HCT116 (cell line): ENCODE measurements at regions not wholly inside any gene's neighbourhood (a gene's known extent, or its start where the extent isn't known, plus 50 kb on each side); places are given as distances from the start of the nearest gene placed in this dataset.

Experiments
- ATAC-seq: fragments of 200-7000 bp; cut with Tn5 transposase; 2 replicates; pipeline ENCODE4 v1.9.1; 2020; ENCODE audit warnings: mild to moderate bottlenecking, moderate library complexity
- BruUV-seq: library from RNA; stranded (reverse); fragments of 400-500 nt; replicated peaks from 2 replicates; lab custom pipeline; 2021; lab: Mats Ljungman, UMichigan
- CTCF ChIA-PET: fragments of 300-600 bp; sonication (Branson Sonifier 250); formaldehyde crosslinking; loops from one replicate; lab custom pipeline; 2021; ENCODE audit warnings: antibody characterized with exemption; lab: Charles Lee
- POLR2A ChIA-PET: fragments of 300-600, 350-600 bp; sonication (Branson Sonifier 250); formaldehyde crosslinking; loops from one replicate; lab custom pipeline; 2021; ENCODE audit warnings: antibody characterized with exemption; lab: Charles Lee
- RAD21 ChIA-PET, 2 experiments: fragments of 300-600 bp; sonication (Branson Sonifier 250); formaldehyde crosslinking; loops; one replicate each; lab custom pipeline; 2023; ENCODE audit warnings: low total read pairs in 2 of 2; ENCODE audit not compliant: uncharacterized antibody in 2 of 2, unreplicated experiment in 2 of 2, low non-redundant PET in 1 of 2; lab: Charles Lee
- DNase-seq: peaks from one replicate; pipeline ENCODE4 v3.0.0-alpha.2; 2010; ENCODE audit warnings: low read depth, low spot score
- H2AFZ ChIP-seq: fragments of 200-600 bp; shearing (Covaris generic), sonication (generic); 2 replicates; pipeline ENCODE4 v1.6.1; 2017; ENCODE audit warnings: low read depth, mixed run types, mixed read lengths, antibody characterized with exemption, low read length; ENCODE audit not compliant: poor library complexity, severe bottlenecking
- H3K27ac ChIP-seq: 2 replicates; pipeline ENCODE4 v1.5.1; 2012; ENCODE audit warnings: low read depth, low read length
- H3K27me3 ChIP-seq: fragments of 200-600 bp; sonication (generic); 2 replicates; pipeline ENCODE4 v1.6.1; 2016; ENCODE audit warnings: mixed run types, low read length, mixed read lengths; ENCODE audit not compliant: insufficient read depth
- H3K36me3 ChIP-seq, 2 experiments: fragments of 200-500 bp in 1 of 2; fragments of 200-600 bp in 1 of 2; sonication (Bioruptor generic) in 1 of 2; sonication (generic) in 1 of 2; 2 replicates each; pipeline versions ENCODE4 v1.5.1 to v1.6.1; 2014 to 2016; ENCODE audit warnings: low read length in 2 of 2, inconsistent platforms in 1 of 2, mixed read lengths in 1 of 2, mixed run types in 1 of 2; ENCODE audit not compliant: insufficient read depth in 2 of 2, control insufficient read depth in 1 of 2
- H3K4me1 ChIP-seq, 2 experiments: fragments of 200-600 bp in 1 of 2; sonication (generic) in 1 of 2; 2 replicates each; pipeline versions ENCODE4 v1.5.1 to v1.6.1; 2012 to 2017; ENCODE audit warnings: low read length in 2 of 2, inconsistent platforms in 1 of 2, mild to moderate bottlenecking in 1 of 2, mixed read lengths in 1 of 2, mixed run types in 1 of 2, moderate library complexity in 1 of 2; ENCODE audit not compliant: insufficient read depth in 2 of 2, control insufficient read depth in 1 of 2
- H3K4me2 ChIP-seq: fragments of 200-600 bp; sonication (generic); 2 replicates; pipeline ENCODE4 v1.6.1; 2017; ENCODE audit warnings: mixed run types, low read length, mixed read lengths
- H3K4me3 ChIP-seq, 2 experiments: fragments of 200-600 bp in 1 of 2; sonication (generic) in 1 of 2; replicated peaks in 1 of 2; 2 replicates each; pipeline ENCODE4 v1.5.1; 2011 to 2016; ENCODE audit warnings: low read length in 2 of 2, control low read depth in 1 of 2, low read depth in 1 of 2, mild to moderate bottlenecking in 1 of 2, mixed read lengths in 1 of 2, mixed run types in 1 of 2
- H3K79me2 ChIP-seq: fragments of 200-600 bp; sonication (generic); 2 replicates; pipeline ENCODE4 v1.6.1; 2017; ENCODE audit warnings: mild to moderate bottlenecking, mixed run types, low read length, moderate library complexity, mixed read lengths; ENCODE audit not compliant: insufficient read depth
- H3K9ac ChIP-seq: fragments of 200-600 bp; sonication (generic); 2 replicates; pipeline ENCODE4 v1.6.1; 2016; ENCODE audit warnings: low read length, mixed read lengths
- H3K9me2 ChIP-seq: fragments of 200-600 bp; sonication (generic), shearing (Covaris generic); 2 replicates; pipeline ENCODE4 v1.6.1; 2017; ENCODE audit warnings: mixed run types, mild to moderate bottlenecking, moderate library complexity; ENCODE audit not compliant: insufficient read depth
- H3K9me3 ChIP-seq, 2 experiments: fragments of 200-500 bp in 1 of 2; fragments of 200-600 bp in 1 of 2; sonication (Bioruptor generic) in 1 of 2; sonication (generic) in 1 of 2; 2 replicates each; pipeline ENCODE4 v1.6.1; 2014 to 2017; ENCODE audit warnings: low read length in 2 of 2, mixed read lengths in 2 of 2, inconsistent platforms in 1 of 2, low read depth in 1 of 2, mild to moderate bottlenecking in 1 of 2, mixed run types in 1 of 2, moderate library complexity in 1 of 2; ENCODE audit not compliant: control insufficient read depth in 1 of 2, insufficient read depth in 1 of 2
- H4K20me1 ChIP-seq: fragments of 200-600 bp; sonication (generic), shearing (Covaris generic); 2 replicates; pipeline ENCODE4 v1.6.1; 2017; ENCODE audit warnings: mixed run types, mild to moderate bottlenecking, moderate library complexity; ENCODE audit not compliant: insufficient read depth
- CBX3 ChIP-seq: IDR thresholded peaks from 2 replicates; pipeline ENCODE4 v1.6.1; 2012; ENCODE audit warnings: low read depth
- EZH2 ChIP-seq: fragments of 200-600 bp; sonication (generic); IDR thresholded peaks from 2 replicates; pipeline ENCODE4 v1.6.1; 2017; ENCODE audit warnings: antibody characterized with exemption, mixed run types
- EZH2phosphoT487 ChIP-seq: fragments of 200-600 bp; IDR thresholded peaks from 2 replicates; pipeline ENCODE4 v1.6.1; 2018; ENCODE audit warnings: antibody characterized with exemption, borderline replicate concordance
- JUND ChIP-seq: IDR thresholded peaks from 2 replicates; pipeline ENCODE4 v1.6.1; 2012
- intact Hi-C: fragments of 100-400 bp; cut with micrococcal nuclease; formaldehyde crosslinking; loops from 2 replicates; pipeline ENCODE4 v1.10.0; 2022
- TF ChIP-seq, protein P1 (sequence below): IDR thresholded peaks from 2 replicates; pipeline ENCODE4 v1.6.1; 2011; ENCODE audit warnings: mild to moderate bottlenecking, low read length, moderate library complexity; ENCODE audit not compliant: insufficient replicate concordance; ENCODE audit errors: extremely low read depth
- TF ChIP-seq, protein P2 (sequence below), 3 experiments: fragments of 200-600 bp in 1 of 3; sonication (generic) in 1 of 3; IDR thresholded peaks in 2 of 3; conservative IDR thresholded peaks in 1 of 3; 2 replicates each; pipeline ENCODE4 v1.5.1; 2012 to 2017; ENCODE audit warnings: low read depth in 2 of 3, low read length in 2 of 3, antibody characterized with exemption in 1 of 3, borderline replicate concordance in 1 of 3, control low read depth in 1 of 3, mild to moderate bottlenecking in 1 of 3, mixed read lengths in 1 of 3, mixed run types in 1 of 3, moderate library complexity in 1 of 3; ENCODE audit not compliant: insufficient read depth in 1 of 3
- TF ChIP-seq, protein P3 (sequence below): IDR thresholded peaks from 2 replicates; pipeline ENCODE4 v1.6.1; 2012; ENCODE audit warnings: low read depth

- Histone ChIP-seq H3K9me2 (no peaks in the 10 kb centered on the region), H3K27me3 (no peaks in the 10 kb centered on the region), H3K9me3 (peaks cover 0 to 26% of the 10 kb centered on the region in 2 experiments; a peak in 3 of 4 replicates), H2AFZ (no peak overlapping the region), H3K4me3 (no peak overlapping the region), H3K79me2 (no peaks in the 10 kb centered on the region), H4K20me1 (no peaks in the 10 kb centered on the region), H3K4me1 (no peaks in the 10 kb centered on the region), H3K9ac (no peak overlapping the region), H3K36me3 (no peaks in the 10 kb centered on the region)
- ChIA-PET CTCF (no interaction called here), POLR2A (no interaction called here)
- ATAC-seq = no peak
- intact Hi-C loops = no loop called here
- no peak for DNase-seq
- no peak for TF ChIP-seq EZH2phosphoT487
- TF ChIP-seq JUND = no peak
- TF ChIP-seq, protein P1, sequence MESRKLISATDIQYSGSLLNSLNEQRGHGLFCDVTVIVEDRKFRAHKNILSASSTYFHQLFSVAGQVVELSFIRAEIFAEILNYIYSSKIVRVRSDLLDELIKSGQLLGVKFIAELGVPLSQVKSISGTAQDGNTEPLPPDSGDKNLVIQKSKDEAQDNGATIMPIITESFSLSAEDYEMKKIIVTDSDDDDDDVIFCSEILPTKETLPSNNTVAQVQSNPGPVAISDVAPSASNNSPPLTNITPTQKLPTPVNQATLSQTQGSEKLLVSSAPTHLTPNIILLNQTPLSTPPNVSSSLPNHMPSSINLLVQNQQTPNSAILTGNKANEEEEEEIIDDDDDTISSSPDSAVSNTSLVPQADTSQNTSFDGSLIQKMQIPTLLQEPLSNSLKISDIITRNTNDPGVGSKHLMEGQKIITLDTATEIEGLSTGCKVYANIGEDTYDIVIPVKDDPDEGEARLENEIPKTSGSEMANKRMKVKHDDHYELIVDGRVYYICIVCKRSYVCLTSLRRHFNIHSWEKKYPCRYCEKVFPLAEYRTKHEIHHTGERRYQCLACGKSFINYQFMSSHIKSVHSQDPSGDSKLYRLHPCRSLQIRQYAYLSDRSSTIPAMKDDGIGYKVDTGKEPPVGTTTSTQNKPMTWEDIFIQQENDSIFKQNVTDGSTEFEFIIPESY = no peak
- TF ChIP-seq, protein P2, sequence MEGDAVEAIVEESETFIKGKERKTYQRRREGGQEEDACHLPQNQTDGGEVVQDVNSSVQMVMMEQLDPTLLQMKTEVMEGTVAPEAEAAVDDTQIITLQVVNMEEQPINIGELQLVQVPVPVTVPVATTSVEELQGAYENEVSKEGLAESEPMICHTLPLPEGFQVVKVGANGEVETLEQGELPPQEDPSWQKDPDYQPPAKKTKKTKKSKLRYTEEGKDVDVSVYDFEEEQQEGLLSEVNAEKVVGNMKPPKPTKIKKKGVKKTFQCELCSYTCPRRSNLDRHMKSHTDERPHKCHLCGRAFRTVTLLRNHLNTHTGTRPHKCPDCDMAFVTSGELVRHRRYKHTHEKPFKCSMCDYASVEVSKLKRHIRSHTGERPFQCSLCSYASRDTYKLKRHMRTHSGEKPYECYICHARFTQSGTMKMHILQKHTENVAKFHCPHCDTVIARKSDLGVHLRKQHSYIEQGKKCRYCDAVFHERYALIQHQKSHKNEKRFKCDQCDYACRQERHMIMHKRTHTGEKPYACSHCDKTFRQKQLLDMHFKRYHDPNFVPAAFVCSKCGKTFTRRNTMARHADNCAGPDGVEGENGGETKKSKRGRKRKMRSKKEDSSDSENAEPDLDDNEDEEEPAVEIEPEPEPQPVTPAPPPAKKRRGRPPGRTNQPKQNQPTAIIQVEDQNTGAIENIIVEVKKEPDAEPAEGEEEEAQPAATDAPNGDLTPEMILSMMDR (IDR thresholded peaks at IDR 0.05 in 2 of 3, conservative IDR thresholded peaks at IDR 0.05 in 1 of 3; ENCODE audit: borderline replicate concordance in 1 of 3, insufficient read depth in 1 of 3, low read depth in 2 of 3, low read length in 2 of 3) = no peak
- no peak for TF ChIP-seq EZH2
- TF ChIP-seq, protein P3, sequence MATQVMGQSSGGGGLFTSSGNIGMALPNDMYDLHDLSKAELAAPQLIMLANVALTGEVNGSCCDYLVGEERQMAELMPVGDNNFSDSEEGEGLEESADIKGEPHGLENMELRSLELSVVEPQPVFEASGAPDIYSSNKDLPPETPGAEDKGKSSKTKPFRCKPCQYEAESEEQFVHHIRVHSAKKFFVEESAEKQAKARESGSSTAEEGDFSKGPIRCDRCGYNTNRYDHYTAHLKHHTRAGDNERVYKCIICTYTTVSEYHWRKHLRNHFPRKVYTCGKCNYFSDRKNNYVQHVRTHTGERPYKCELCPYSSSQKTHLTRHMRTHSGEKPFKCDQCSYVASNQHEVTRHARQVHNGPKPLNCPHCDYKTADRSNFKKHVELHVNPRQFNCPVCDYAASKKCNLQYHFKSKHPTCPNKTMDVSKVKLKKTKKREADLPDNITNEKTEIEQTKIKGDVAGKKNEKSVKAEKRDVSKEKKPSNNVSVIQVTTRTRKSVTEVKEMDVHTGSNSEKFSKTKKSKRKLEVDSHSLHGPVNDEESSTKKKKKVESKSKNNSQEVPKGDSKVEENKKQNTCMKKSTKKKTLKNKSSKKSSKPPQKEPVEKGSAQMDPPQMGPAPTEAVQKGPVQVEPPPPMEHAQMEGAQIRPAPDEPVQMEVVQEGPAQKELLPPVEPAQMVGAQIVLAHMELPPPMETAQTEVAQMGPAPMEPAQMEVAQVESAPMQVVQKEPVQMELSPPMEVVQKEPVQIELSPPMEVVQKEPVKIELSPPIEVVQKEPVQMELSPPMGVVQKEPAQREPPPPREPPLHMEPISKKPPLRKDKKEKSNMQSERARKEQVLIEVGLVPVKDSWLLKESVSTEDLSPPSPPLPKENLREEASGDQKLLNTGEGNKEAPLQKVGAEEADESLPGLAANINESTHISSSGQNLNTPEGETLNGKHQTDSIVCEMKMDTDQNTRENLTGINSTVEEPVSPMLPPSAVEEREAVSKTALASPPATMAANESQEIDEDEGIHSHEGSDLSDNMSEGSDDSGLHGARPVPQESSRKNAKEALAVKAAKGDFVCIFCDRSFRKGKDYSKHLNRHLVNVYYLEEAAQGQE = no peak
- TF ChIP-seq CBX3 = no peak
- TF ChIP-seq, all 23 proteins: peak for 0
- Histone ChIP-seq H3K4me2 (no peak overlapping the region), H3K27ac (no peak overlapping the region)
- RAD21 ChIA-PET = no interaction called here
- BruUV-seq = no TSS peak
Observed at GRCh38 chr21:24372506-24372905, 1234.8 kb downstream of the MRPL39 start.
